ENCODE measurements at regions not wholly inside any gene's neighbourhood (a gene's known extent, or its start where the extent isn't known, plus 50 kb on each side); places are given as distances from the start of the nearest gene placed in this dataset.
"Not testable (repeated sequence)": the region's sequence is repeated elsewhere in the genome, so short reads cannot be mapped to it uniquely, and the experiment has no call there.

DNA sequence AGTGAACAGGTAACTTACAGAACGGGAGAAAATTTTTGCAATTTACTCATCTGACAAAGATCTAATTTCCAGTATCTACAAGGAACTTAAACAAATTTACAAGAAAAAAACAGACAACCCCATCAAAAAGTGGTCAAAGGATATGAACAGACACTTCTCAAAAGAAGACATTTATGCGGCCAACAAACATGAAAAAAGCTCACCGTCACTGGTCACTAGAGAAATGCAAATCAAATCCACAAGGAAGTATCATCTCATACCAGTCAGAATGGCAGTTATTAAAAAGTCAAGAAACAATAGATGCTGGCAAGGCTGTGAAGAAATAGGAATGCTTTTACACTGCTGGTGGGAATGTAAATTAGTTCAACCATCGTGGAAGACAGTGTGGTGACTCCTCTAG is 100.5 kb upstream of the GRIN3A start:
- TF ChIP-seq, protein P1, sequence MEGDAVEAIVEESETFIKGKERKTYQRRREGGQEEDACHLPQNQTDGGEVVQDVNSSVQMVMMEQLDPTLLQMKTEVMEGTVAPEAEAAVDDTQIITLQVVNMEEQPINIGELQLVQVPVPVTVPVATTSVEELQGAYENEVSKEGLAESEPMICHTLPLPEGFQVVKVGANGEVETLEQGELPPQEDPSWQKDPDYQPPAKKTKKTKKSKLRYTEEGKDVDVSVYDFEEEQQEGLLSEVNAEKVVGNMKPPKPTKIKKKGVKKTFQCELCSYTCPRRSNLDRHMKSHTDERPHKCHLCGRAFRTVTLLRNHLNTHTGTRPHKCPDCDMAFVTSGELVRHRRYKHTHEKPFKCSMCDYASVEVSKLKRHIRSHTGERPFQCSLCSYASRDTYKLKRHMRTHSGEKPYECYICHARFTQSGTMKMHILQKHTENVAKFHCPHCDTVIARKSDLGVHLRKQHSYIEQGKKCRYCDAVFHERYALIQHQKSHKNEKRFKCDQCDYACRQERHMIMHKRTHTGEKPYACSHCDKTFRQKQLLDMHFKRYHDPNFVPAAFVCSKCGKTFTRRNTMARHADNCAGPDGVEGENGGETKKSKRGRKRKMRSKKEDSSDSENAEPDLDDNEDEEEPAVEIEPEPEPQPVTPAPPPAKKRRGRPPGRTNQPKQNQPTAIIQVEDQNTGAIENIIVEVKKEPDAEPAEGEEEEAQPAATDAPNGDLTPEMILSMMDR (conservative IDR thresholded peaks at IDR 0.05; ENCODE audit: low read length) = not testable (repeated sequence)
- TF ChIP-seq EZH2phosphoT487 (IDR thresholded peaks at IDR 0.05; ENCODE audit: borderline replicate concordance) = not testable (repeated sequence)
